K562 (cell line): ENCODE measurements at regions not wholly inside any gene's neighbourhood (a gene's known extent, or its start where the extent isn't known, plus 50 kb on each side); places are given as distances from the start of the nearest gene placed in this dataset.
"Not testable (repeated sequence)": the region's sequence is repeated elsewhere in the genome, so short reads cannot be mapped to it uniquely, and the experiment has no call there.

Experiments used
- EP300 ChIP-seq: IDR thresholded peaks from 2 replicates; pipeline ENCODE4 v1.6.1; 2012; ENCODE audit warnings: low read length, improper control_type of control experiment
- MEIS2 ChIP-seq: fragments of 450-650 bp; IDR thresholded peaks from 2 replicates; pipeline ENCODE4 v1.6.1; 2014; ENCODE audit warnings: mild to moderate bottlenecking; ENCODE audit not compliant: partially characterized antibody
- PHF8 ChIP-seq: fragments of 200-600 bp; sonication (generic); IDR thresholded peaks from 2 replicates; pipeline ENCODE4 v1.6.1; 2012; ENCODE audit warnings: mixed run types, mild to moderate bottlenecking, inconsistent platforms, low read length, moderate library complexity, borderline replicate concordance
- SMARCB1 ChIP-seq: IDR thresholded peaks from 2 replicates; pipeline ENCODE4 v1.6.1; 2011; ENCODE audit warnings: improper control_type of control experiment, low read depth; ENCODE audit not compliant: insufficient read length
- TAF1 ChIP-seq: IDR thresholded peaks from 2 replicates; pipeline ENCODE4 v1.6.1; 2011; ENCODE audit warnings: mild to moderate bottlenecking, low read length, moderate library complexity; ENCODE audit not compliant: insufficient read depth, control insufficient read depth, severe bottlenecking; ENCODE audit errors: extremely low read depth
- ZFX ChIP-seq: sonication (generic); formaldehyde crosslinking; IDR thresholded peaks from 2 replicates; pipeline ENCODE4 v1.8.0; 2022; ENCODE audit warnings: mild to moderate bottlenecking, missing genetic modification reagents, moderate library complexity
- TF ChIP-seq, protein P1 (sequence below): fragments of 450-650 bp; IDR thresholded peaks from 2 replicates; pipeline ENCODE4 v1.6.1; 2016; ENCODE audit warnings: missing biosample characterization, missing genetic modification characterization
- TF ChIP-seq, protein P2 (sequence below): sonication (generic); formaldehyde crosslinking; IDR thresholded peaks from 2 replicates; pipeline ENCODE4 v1.9.0; 2022; ENCODE audit warnings: mild to moderate bottlenecking, missing genetic modification reagents

DNA sequence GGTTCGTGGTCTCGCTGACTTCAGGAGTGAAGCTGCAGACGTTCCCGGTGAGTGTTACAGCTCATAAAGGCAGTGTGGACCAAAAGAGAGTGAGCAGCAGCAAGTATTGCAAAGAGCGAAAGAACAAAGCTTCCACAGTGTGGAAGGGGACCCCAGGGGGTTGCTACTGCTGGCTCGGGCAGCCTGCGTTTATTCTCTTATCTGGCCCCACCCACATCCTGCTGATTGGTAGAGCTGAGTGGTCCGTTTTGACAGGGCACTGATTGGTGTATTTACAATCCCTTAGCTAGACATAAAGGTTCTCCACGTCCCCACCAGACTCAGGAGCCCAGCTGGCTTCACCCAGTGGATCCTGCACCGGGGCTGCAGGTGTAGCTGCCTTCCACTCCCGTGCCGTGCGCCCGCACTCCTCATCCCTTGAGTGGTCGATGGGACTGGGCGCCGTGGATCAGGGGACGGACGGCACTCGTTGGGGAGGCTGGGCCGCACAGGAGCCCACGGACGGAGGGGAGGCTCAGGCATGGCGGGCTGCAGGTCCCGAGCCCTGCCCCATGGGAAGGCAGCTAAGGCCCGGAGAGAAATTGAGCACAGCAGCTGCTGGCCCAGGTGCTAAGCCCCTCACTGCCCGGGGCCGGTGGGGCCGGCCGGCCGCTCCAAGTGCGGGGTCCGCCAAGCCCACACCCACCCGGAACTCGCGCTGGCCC, 2661.6 kb upstream of the PCDH20 start:
- TF ChIP-seq, protein P1, sequence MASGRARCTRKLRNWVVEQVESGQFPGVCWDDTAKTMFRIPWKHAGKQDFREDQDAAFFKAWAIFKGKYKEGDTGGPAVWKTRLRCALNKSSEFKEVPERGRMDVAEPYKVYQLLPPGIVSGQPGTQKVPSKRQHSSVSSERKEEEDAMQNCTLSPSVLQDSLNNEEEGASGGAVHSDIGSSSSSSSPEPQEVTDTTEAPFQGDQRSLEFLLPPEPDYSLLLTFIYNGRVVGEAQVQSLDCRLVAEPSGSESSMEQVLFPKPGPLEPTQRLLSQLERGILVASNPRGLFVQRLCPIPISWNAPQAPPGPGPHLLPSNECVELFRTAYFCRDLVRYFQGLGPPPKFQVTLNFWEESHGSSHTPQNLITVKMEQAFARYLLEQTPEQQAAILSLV (tag): not testable (repeated sequence)
- TF ChIP-seq PHF8; SMARCB1; TAF1; ZFX (CRISPR knock-in tag); MEIS2; EP300: not testable (repeated sequence)
- TF ChIP-seq, protein P2, sequence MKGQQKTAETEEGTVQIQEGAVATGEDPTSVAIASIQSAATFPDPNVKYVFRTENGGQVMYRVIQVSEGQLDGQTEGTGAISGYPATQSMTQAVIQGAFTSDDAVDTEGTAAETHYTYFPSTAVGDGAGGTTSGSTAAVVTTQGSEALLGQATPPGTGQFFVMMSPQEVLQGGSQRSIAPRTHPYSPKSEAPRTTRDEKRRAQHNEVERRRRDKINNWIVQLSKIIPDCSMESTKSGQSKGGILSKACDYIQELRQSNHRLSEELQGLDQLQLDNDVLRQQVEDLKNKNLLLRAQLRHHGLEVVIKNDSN (CRISPR knock-in tag): not testable (repeated sequence)
